Esophagus (tissue), 2 donors: ENCODE measurements at regions not wholly inside any gene's neighbourhood (a gene's known extent, or its start where the extent isn't known, plus 50 kb on each side); places are given as distances from the start of the nearest gene placed in this dataset.

Experiments
- H3K27ac ChIP-seq, 2 donors: one replicate each; pipeline ENCODE4 v1.5.1; 2013; ENCODE audit warnings: low read depth in 2 of 2, mild to moderate bottlenecking in 2 of 2, inconsistent platforms in 1 of 2, low read length in 1 of 2, moderate library complexity in 1 of 2
- H3K27me3 ChIP-seq, 2 donors: one replicate each; pipeline ENCODE4 v1.6.1; 2013; ENCODE audit warnings: low read length in 2 of 2, control low read depth in 1 of 2, mild to moderate bottlenecking in 1 of 2; ENCODE audit not compliant: insufficient read depth in 2 of 2, control insufficient read depth in 1 of 2
- H3K36me3 ChIP-seq, 2 donors: one replicate each; pipeline ENCODE4 v1.6.1; 2013; ENCODE audit warnings: low read length in 1 of 2; ENCODE audit not compliant: control insufficient read depth in 2 of 2, insufficient read depth in 2 of 2
- H3K4me1 ChIP-seq, 2 donors: one replicate each; pipeline ENCODE4 v1.6.1; 2013; ENCODE audit warnings: low read length in 1 of 2; ENCODE audit not compliant: control insufficient read depth in 2 of 2, insufficient read depth in 2 of 2
- H3K4me3 ChIP-seq, 2 donors: one replicate each; pipeline ENCODE4 v1.5.1; 2013; ENCODE audit warnings: low read length in 2 of 2, mild to moderate bottlenecking in 2 of 2, low read depth in 1 of 2, moderate library complexity in 1 of 2
- H3K9me3 ChIP-seq, 2 donors: one replicate each; pipeline ENCODE4 v1.6.1; 2013; ENCODE audit warnings: mild to moderate bottlenecking in 2 of 2, low read depth in 1 of 2, low read length in 1 of 2, moderate library complexity in 1 of 2; ENCODE audit not compliant: control insufficient read depth in 2 of 2, insufficient read depth in 1 of 2
- WGBS, 2 donors: extraction: QIAGEN DNeasy Blood & Tissue Kit; methylation state at CpG; one replicate each; pipeline ENCODE4 v1.1.7; 2013; 5-methylcytosine and 5-hydroxymethylcytosine counted together
- donor health status: healthy with polysubstance abuse.
- donor health status: Bipolar disorder and iron deficiency.

DNA sequence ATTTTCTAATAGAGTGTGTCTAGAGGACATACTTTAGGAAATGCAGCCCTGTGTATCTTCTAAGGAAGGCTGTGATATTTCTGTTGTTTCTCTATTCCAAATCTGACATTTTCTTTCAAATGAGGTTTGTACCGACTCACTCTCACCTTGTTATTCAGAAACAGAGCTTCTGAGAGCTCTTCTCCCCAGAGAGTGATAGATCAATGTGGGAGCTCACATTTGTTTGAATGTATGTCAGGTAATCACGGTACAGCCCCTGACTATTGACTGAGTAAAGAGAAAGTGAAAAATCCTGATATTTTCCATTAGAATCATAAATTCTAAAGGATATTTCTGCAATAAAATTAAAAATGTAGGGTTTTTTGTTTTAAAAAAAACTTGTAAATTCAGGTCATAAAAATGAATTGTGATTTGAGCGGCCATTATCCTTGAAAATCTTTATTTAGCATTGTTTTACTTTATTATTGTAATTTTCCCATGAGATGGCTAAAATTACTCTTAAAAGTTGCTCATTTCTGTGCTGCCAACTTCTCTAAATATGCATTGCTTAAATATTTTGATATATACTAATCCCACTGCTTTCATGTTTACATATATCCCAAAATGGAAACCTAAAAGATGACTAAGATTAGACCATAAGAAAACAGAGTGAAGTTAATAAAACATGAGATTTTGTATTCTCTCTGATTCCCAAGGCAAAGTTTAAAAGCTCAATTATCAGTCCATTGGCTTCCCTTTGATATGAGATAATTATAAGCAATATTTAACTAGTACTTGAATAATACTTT, 1226.8 kb upstream of the CITED2 start:
- Histone ChIP-seq H3K4me3 (no peak overlapping the region), H3K36me3 (no peaks in the 10 kb centered on the region), H3K27me3 (no peaks in the 10 kb centered on the region), H3K9me3 (no peaks in the 10 kb centered on the region), H3K27ac (no peak overlapping the region), H3K4me1 (no peaks in the 10 kb centered on the region)
- WGBS, 2 donors, result 71 to 76% methylated on average over 3 of the region's 3 CpGs

DNA sequence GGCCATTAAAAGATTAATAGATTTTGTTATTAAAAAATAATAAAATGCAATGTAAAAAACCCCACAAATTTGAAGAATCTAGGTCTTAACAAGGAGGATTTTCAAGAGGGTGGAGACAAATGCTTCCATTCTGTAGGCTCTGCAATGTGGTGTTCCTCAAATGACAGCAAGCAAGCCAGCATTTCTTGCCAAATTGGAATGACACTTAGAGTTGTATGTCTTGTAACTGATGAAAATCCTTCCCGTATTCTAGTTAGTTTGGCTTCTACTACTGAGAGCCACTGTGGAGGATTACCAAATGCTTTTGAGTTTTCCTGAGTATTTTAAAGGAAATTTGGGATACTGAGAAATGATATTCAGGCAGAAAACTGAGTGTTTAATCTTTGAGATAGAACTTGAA, 1225.5 kb upstream of the CITED2 start:
- Histone ChIP-seq H3K27me3 (no peaks in the 10 kb centered on the region), H3K9me3 (no peaks in the 10 kb centered on the region), H3K27ac (no peak overlapping the region), H3K4me3 (no peak overlapping the region), H3K36me3 (no peaks in the 10 kb centered on the region), H3K4me1 (no peaks in the 10 kb centered on the region)
- 56 to 58% methylated on average over 1 of the region's 1 CpG for WGBS, 2 donors

DNA sequence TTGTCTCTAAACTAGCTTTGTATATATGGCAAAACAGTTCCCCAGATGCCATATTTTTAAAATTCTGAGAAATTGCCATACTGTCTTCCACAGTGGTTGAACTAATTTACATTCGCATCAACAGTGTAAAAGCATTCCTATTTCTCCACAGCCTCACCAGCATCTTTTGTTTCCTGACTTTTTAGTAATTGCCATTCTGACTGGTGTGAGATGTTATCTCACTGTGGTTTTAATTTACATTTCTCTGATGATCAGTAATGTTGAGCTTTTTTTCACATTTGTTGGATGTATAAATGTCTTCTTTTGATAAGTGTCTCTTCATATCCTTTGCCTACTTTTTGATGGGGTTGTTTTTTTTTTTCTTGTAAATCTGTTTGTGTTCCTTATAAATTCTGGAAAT, 1222.7 kb upstream of the CITED2 start:
- WGBS, 2 donors, result 90 to 96% methylated on average over 1 of the region's 1 CpG

DNA sequence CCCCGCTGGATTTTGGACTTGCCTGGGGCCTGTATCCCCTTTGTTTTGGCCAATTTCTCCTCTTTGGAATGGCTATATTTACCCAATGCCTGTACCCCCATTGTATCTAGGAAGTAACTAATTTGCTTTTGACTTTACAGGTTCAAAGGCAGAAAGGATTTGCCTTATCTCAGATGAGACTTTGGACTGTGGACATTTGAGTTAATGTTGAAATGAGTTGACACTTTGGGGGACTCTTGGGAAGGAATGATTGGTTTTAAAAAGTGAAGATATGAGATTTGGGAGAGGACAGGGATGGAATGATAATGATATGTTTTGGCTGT, 1220.3 kb upstream of the CITED2 start:
- H3K27me3 ChIP-seq, result no peaks in the 10 kb centered on the region
- H3K9me3 ChIP-seq, result peaks cover 0 to 2% of the 10 kb centered on the region in 2 donors
- H3K36me3 ChIP-seq, result no peaks in the 10 kb centered on the region
- H3K4me1 ChIP-seq, result no peaks in the 10 kb centered on the region
- WGBS, 2 donors, result 63 to 85% methylated on average over 1 of the region's 1 CpG
- H3K27ac ChIP-seq, result no peak overlapping the region
- H3K4me3 ChIP-seq, result no peak overlapping the region

More for the DNA sequence above, 1222.7 kb upstream of the CITED2 start:
- Histone ChIP-seq H3K27me3 (no peaks in the 10 kb centered on the region), H3K36me3 (no peaks in the 10 kb centered on the region), H3K4me3 (no peak overlapping the region), H3K9me3 (peaks cover 0 to 2% of the 10 kb centered on the region in 2 donors), H3K27ac (no peak overlapping the region), H3K4me1 (no peaks in the 10 kb centered on the region)

DNA sequence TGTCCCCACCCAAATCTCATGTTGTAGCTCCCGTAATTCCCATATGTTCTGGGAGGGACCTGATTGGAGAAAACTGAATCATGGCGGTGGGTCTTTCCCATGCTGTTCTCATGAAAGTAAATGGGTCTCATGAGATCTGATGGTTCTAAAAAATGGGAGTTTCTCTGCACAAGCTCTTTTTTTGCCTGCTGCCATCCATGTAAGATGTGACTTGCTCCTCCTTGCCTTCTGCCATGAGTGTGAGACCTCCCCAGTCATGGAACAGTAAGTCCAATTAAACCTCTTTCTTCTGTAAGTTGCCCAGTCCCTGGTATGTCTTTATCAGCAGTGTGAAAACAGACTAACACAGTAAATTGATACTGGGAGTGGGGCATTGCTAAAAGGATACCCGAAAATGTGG, 1218.4 kb upstream of the CITED2 start:
- WGBS, 2 donors, result 95 to 97% methylated on average over 3 of the region's 3 CpGs
- no peaks in the 10 kb centered on the region for H3K27me3 ChIP-seq
- no peak overlapping the region for H3K4me3 ChIP-seq
- H3K4me1 ChIP-seq, result no peaks in the 10 kb centered on the region
- no peak overlapping the region for H3K27ac ChIP-seq
- peaks cover 0 to 2% of the 10 kb centered on the region in 2 donors for H3K9me3 ChIP-seq
- H3K36me3 ChIP-seq, result no peaks in the 10 kb centered on the region

DNA sequence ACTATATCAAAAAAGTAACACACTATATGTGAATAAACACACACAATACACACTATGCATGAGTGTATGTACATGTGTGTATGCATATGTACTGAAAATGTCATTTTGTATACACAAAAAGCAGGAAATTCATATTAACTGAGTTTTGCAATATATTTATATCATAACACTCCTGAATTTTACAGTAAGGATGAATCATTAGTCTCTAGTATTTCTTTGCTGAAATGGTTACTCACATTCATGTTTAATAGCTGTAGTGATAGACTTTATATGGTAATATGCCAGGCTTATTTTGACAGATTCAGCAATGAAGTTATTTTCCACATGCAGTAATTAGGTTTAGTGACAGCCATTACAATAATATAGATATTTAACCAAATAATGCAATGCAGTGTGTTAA, 1216.2 kb upstream of the CITED2 start:
- Histone ChIP-seq H3K4me3 (no peak overlapping the region), H3K27ac (no peak overlapping the region), H3K36me3 (no peaks in the 10 kb centered on the region), H3K9me3 (peaks cover 0 to 2% of the 10 kb centered on the region in 2 donors), H3K4me1 (no peaks in the 10 kb centered on the region), H3K27me3 (no peaks in the 10 kb centered on the region)

DNA sequence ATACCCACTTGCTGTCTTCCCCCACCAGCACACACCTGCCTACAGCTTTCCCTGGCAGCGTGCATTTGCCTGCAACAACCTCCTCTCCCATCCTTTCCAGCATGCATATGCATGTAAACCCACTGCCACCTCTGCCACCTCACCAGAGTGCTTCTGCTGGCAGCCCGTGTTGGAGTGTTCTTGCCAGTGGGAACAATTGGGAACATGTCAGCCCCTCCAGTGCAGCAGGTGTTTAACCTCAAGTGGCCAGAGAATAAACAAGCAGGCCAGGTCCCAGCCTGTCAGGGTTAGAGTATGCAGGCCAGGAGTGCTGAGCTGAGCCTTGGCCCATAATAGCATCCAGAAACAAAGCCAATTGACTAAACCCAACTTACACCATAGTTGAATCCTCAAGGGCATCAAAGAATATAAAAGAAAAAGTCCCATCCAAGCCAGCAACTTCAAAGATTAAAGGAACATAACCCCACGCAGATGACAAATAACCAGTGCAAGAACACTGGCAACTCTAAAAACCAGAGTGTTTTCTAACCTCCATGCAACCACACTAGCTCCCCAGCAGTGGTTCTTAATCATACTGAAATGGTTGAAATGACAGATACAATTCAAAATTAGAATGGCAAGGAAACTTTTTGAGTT, 1212.1 kb upstream of the CITED2 start:
- H3K27ac ChIP-seq, result no peak overlapping the region
- no peaks in the 10 kb centered on the region for H3K36me3 ChIP-seq
- H3K4me3 ChIP-seq, result no peak overlapping the region
- 41 to 57% methylated on average over 3 of the region's 3 CpGs for WGBS, 2 donors
- no peaks in the 10 kb centered on the region for H3K9me3 ChIP-seq
- H3K4me1 ChIP-seq, result no peaks in the 10 kb centered on the region
- H3K27me3 ChIP-seq, result no peaks in the 10 kb centered on the region

DNA sequence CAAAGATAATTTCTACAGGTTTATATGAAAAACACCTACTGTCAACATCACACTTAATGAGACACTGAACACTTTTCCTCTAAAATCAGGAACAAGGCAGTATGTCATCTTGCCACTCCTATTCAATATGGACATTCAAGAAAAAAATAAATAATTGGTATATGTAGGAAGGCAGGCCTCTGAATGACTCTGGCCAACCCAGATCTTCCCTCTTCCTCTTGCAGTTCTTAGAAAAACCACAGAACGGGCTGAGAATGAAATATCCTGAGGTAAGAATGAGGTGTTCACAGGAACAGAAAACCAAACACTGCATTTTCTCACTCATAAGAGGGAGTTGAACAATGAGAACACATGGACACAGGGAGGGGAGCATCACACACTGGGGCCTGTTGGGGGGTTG, 1207.2 kb upstream of the CITED2 start:
- H3K27ac ChIP-seq, result no peak overlapping the region
- H3K36me3 ChIP-seq, result no peaks in the 10 kb centered on the region
- H3K27me3 ChIP-seq, result no peaks in the 10 kb centered on the region
- no peaks in the 10 kb centered on the region for H3K4me1 ChIP-seq
- H3K9me3 ChIP-seq, result no peaks in the 10 kb centered on the region
- H3K4me3 ChIP-seq, result no peak overlapping the region
- WGBS, 2 donors, result 69 to 77% methylated on average over 1 of the region's 1 CpG

DNA sequence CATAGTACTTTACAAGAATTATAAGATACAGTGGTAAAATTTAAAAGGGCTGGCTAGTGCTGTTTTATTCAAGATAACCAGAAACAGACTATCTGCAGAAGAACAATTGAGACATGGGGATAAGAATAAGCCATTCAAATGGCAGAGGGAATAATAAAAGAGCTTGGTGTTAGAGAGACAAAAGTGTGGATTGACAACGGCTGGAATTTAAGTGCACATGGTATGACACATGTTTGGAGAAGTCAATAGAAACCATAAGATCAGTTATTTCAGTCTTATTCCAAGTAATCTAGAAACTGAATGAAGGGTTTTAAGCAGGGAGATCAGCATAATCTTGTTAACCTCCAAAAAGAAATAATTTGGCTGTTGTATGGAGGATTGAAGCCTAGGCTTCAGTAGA, 1205.5 kb upstream of the CITED2 start:
- Histone ChIP-seq H3K9me3 (no peaks in the 10 kb centered on the region), H3K4me3 (no peak overlapping the region), H3K27ac (no peak overlapping the region), H3K4me1 (no peaks in the 10 kb centered on the region), H3K36me3 (no peaks in the 10 kb centered on the region), H3K27me3 (no peaks in the 10 kb centered on the region)
- WGBS, 2 donors, result 74 to 75% methylated on average over 1 of the region's 1 CpG

DNA sequence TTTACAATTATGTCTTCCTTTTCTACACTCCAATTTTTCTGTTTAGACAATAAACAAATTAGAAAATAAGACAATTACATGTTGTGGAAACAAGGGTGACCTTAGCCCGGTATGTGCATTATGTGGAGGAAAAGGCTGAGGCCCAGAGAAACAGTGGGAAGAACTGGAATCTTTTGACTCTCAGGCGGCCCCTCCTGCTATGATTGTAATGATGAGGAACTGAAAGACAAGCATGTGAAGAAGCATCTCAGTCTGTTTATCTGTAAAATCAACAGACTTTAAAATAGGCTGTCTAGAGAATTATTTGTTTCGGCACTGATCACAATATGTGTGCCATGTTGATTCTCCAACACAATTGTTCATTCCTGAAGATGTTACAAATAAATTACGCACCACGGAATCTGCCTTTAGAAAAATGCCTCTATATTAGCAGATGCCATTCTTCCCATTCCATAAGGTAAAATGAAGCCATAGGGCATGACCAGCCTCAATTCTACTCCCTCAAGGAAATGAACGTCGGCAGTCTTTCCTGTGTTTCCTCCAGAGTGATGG, 1201.6 kb upstream of the CITED2 start:
- 86 to 90% methylated on average over 7 of the region's 7 CpGs for WGBS, 2 donors
- Histone ChIP-seq H3K4me3 (no peak overlapping the region), H3K9me3 (no peaks in the 10 kb centered on the region), H3K27me3 (no peaks in the 10 kb centered on the region), H3K4me1 (no peaks in the 10 kb centered on the region), H3K36me3 (no peaks in the 10 kb centered on the region), H3K27ac (no peak overlapping the region)
